GM12878 (cell line): ENCODE measurements at regions not wholly inside any gene's neighbourhood (a gene's known extent, or its start where the extent isn't known, plus 50 kb on each side); places are given as distances from the start of the nearest gene placed in this dataset.

Source experiments
- GABPA ChIP-seq: IDR thresholded peaks from 2 replicates; pipeline ENCODE4 v1.6.1; 2014; ENCODE audit warnings: antibody characterized with exemption, low read depth, mild to moderate bottlenecking, inconsistent platforms
- NR2F1 ChIP-seq: fragments of 450-650 bp; conservative IDR thresholded peaks from 2 replicates; pipeline ENCODE4 v1.6.1; 2017; ENCODE audit warnings: mild to moderate bottlenecking
- RAD21 ChIP-seq: IDR thresholded peaks from 2 replicates; pipeline ENCODE4 v1.6.1; 2011; ENCODE audit warnings: mild to moderate bottlenecking, low read depth, low read length, moderate library complexity; ENCODE audit not compliant: insufficient read depth
- ZNF207 ChIP-seq: fragments of 450-650 bp; IDR thresholded peaks from 2 replicates; pipeline ENCODE4 v1.6.1; 2014; ENCODE audit warnings: antibody characterized with exemption, mild to moderate bottlenecking, borderline replicate concordance

DNA sequence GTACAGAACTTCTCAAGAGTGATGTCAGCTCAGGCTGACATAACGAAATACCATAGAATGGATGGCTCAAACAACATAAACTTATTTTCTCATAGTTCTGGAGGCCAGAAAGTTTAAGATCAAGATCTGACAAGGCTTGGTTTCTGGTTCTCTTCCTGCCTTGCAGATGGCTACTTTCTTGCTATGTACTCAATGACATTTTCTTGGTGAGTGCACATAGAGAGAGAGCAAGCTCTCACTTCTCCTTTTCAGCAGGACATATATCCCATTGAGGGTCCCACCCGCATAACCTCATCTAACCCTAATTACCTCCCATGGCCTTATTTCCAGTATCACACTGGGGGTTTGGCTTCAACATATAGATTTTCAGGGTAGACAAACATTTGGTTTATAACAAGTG, 1072.1 kb downstream of the PLOD2 start:
- no peak for TF ChIP-seq ZNF207
- TF ChIP-seq GABPA: no peak
- no peak for TF ChIP-seq NR2F1
- no peak for TF ChIP-seq RAD21
